CD8-positive, alpha-beta memory T cell (primary cell): ENCODE measurements at regions not wholly inside any gene's neighbourhood (a gene's known extent, or its start where the extent isn't known, plus 50 kb on each side); places are given as distances from the start of the nearest gene placed in this dataset.
"Not testable (repeated sequence)": the region's sequence is repeated elsewhere in the genome, so short reads cannot be mapped to it uniquely, and the experiment has no call there.

Source experiments
- CTCF ChIA-PET: fragments of 350-600 bp; sonication (Branson Sonifier 250); formaldehyde crosslinking; loops from one replicate; lab custom pipeline; 2021; ENCODE audit warnings: antibody characterized with exemption; lab: Charles Lee
- POLR2A ChIA-PET: fragments of 350-600 bp; sonication (Branson Sonifier 250); formaldehyde crosslinking; loops from one replicate; lab custom pipeline; 2021; ENCODE audit warnings: antibody characterized with exemption; lab: Charles Lee
- DNase-seq, 5 donors: peaks; one replicate each; pipeline versions ENCODE4 v3.0.0 to v3.0.0-alpha.2; 2020 to 2022; ENCODE audit warnings: mixed read lengths in 1 of 5
- H3K27ac ChIP-seq: one replicate; pipeline ENCODE4 v1.7.0; 2013; ENCODE audit warnings: low read depth, mild to moderate bottlenecking, low read length, moderate library complexity
- H3K27me3 ChIP-seq: 2 replicates; pipeline ENCODE4 v1.7.0; 2013; ENCODE audit warnings: low read length, mild to moderate bottlenecking; ENCODE audit not compliant: insufficient read depth, poor library complexity, severe bottlenecking
- H3K36me3 ChIP-seq: 2 replicates; pipeline ENCODE4 v1.7.0; 2013; ENCODE audit warnings: mild to moderate bottlenecking, low read length, moderate library complexity; ENCODE audit not compliant: insufficient read depth
- H3K4me1 ChIP-seq: 2 replicates; pipeline ENCODE4 v1.7.0; 2013; ENCODE audit warnings: mild to moderate bottlenecking, low read length, moderate library complexity; ENCODE audit not compliant: insufficient read depth
- H3K4me3 ChIP-seq: 2 replicates; pipeline ENCODE4 v1.7.0; 2013; ENCODE audit warnings: mild to moderate bottlenecking, low read length
- H3K9me3 ChIP-seq: 2 replicates; pipeline ENCODE4 v1.7.0; 2013; ENCODE audit warnings: mild to moderate bottlenecking, low read length
- H3K27ac Mint-ChIP-seq, 8 donors: one replicate each; pipeline ENCODE4 v1.8.0; 2020 to 2021; ENCODE audit warnings: mixed read lengths in 8 of 8, mild to moderate bottlenecking in 6 of 8, inconsistent platforms in 3 of 8, moderate library complexity in 3 of 8
- H3K27me3 Mint-ChIP-seq, 2 donors: one replicate each; pipeline ENCODE4 v1.8.0; 2020 to 2021; ENCODE audit warnings: mixed read lengths in 2 of 2, mild to moderate bottlenecking in 1 of 2, moderate library complexity in 1 of 2
- H3K36me3 Mint-ChIP-seq, 3 donors: one replicate each; pipeline ENCODE4 v1.8.0; 2020 to 2021; ENCODE audit warnings: mixed read lengths in 3 of 3, inconsistent platforms in 1 of 3, mild to moderate bottlenecking in 1 of 3
- H3K4me1 Mint-ChIP-seq, 3 donors: one replicate each; pipeline ENCODE4 v1.8.0; 2020 to 2021; ENCODE audit warnings: mixed read lengths in 3 of 3, inconsistent platforms in 1 of 3, mild to moderate bottlenecking in 1 of 3
- H3K4me3 Mint-ChIP-seq, 7 donors: one replicate each; pipeline ENCODE4 v1.8.0; 2020 to 2021; ENCODE audit warnings: mixed read lengths in 7 of 7, mild to moderate bottlenecking in 6 of 7, moderate library complexity in 4 of 7, inconsistent platforms in 2 of 7
- H3K9me3 Mint-ChIP-seq, 5 donors: one replicate each; pipeline ENCODE4 v1.8.0; 2020 to 2022; ENCODE audit warnings: mixed read lengths in 5 of 5, mild to moderate bottlenecking in 3 of 5, moderate library complexity in 2 of 5, inconsistent platforms in 1 of 5

DNA sequence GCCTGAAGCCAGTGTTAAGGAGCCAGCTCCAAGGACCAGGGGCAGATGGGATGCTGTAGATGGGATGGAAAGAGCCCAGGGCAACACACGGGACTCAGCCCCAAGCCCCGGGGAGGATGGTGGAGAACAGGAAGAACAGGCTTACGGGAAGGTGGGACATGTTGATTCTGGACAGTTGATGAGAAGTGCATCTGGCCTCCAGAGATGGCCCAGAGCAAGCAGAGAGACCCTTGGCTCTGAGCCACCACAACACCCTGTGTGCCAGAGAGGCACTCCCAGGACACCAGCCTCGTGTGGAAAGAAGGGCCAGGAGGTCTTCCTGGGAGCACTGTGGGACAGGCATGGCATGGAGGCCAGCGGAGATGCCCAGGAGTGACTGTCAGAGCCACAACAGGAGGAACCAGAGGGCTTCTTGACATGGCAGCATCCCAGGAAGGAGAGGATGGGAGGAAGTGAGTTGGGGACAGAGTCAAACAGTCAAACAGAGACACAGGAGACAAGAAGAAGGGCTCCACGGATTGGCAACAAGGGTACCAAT lies 156.3 kb upstream of the MVB12B start:
- no peaks in the 10 kb centered on the region for H3K36me3 ChIP-seq
- H3K4me3 ChIP-seq, result no peak overlapping the region
- Mint-ChIP-seq H3K27ac (no peak overlapping the region), H3K4me1 (no peaks in the 10 kb centered on the region), H3K36me3 (no peaks in the 10 kb centered on the region), H3K27me3 (peaks cover 24 to 64% of the 10 kb centered on the region in 2 donors), H3K9me3 (peaks cover 0 to 7% (median 5%) of the 10 kb centered on the region in 5 donors), H3K4me3 (no peak overlapping the region)
- H3K27me3 ChIP-seq, result no peaks in the 10 kb centered on the region
- CTCF ChIA-PET, result no interaction called here
- no peaks in the 10 kb centered on the region for H3K9me3 ChIP-seq
- no peaks in the 10 kb centered on the region for H3K4me1 ChIP-seq
- H3K27ac ChIP-seq, result no peak overlapping the region
- DNase-seq, result no peak
- POLR2A ChIA-PET, result no interaction called here

DNA sequence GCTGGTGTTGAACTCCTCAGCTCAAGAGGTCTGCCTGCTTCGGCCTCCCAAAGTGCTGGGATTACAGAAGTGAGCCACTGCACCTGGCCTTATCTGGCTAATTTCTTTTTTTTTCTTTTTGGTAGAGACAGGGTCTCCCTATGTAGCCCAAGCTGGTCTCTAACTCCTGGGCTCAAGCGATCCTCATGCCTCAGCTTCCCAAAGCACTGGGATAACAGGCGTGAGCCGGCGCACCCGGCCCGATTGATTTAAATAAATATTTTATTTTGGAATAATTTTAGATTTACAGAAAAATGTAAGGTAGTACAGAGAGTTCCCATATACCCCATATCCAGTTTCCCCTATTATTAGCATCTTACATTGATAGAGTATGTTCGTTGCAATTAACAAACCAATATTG lies 155.0 kb upstream of the MVB12B start:
- Histone ChIP-seq H3K27me3 (no peaks in the 10 kb centered on the region), H3K36me3 (no peaks in the 10 kb centered on the region), H3K4me3 (no peak overlapping the region), H3K9me3 (no peaks in the 10 kb centered on the region), H3K27ac (no peak overlapping the region), H3K4me1 (no peaks in the 10 kb centered on the region)
- Mint-ChIP-seq H3K36me3 (no peaks in the 10 kb centered on the region), H3K4me1 (no peaks in the 10 kb centered on the region), H3K27ac (no peak overlapping the region), H3K4me3 (no peak overlapping the region), H3K9me3 (peaks cover 3 to 12% (median 7%) of the 10 kb centered on the region in 5 donors), H3K27me3 (peaks cover 24 to 57% of the 10 kb centered on the region in 2 donors)
- ChIA-PET CTCF (no interaction called here), POLR2A (no interaction called here)
- no peak for DNase-seq

DNA sequence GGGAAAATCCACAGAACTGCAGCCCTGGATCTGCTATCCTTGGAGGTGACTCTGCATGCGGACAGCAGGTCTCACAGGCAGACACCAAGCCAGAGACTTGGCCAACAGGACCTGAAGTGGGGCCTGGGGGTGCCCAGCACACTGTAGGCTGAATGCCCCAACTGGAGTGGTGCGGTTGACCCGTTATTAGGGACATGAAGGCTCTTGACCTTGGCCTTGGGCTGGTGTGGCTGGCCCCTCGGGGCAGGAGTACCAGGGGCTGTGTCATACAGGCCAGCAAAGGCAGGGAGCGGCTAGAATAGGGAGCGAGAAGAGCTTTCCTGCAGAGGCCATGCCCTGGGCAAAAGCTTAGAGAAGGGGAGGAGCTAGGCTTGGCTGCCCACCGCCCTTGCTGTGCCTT lies 153.2 kb upstream of the MVB12B start:
- Mint-ChIP-seq H3K4me3 (no peak overlapping the region), H3K9me3 (peaks cover 3 to 12% (median 7%) of the 10 kb centered on the region in 5 donors), H3K27me3 (peaks cover 21 to 52% of the 10 kb centered on the region in 2 donors), H3K27ac (no peak overlapping the region), H3K36me3 (no peaks in the 10 kb centered on the region), H3K4me1 (no peaks in the 10 kb centered on the region)
- POLR2A ChIA-PET, result no interaction called here
- no peaks in the 10 kb centered on the region for H3K36me3 ChIP-seq
- H3K9me3 ChIP-seq, result no peaks in the 10 kb centered on the region
- no peaks in the 10 kb centered on the region for H3K27me3 ChIP-seq
- H3K4me1 ChIP-seq, result no peaks in the 10 kb centered on the region
- H3K4me3 ChIP-seq, result no peak overlapping the region
- no peak for DNase-seq
- CTCF ChIA-PET, result no interaction called here
- no peak overlapping the region for H3K27ac ChIP-seq

DNA sequence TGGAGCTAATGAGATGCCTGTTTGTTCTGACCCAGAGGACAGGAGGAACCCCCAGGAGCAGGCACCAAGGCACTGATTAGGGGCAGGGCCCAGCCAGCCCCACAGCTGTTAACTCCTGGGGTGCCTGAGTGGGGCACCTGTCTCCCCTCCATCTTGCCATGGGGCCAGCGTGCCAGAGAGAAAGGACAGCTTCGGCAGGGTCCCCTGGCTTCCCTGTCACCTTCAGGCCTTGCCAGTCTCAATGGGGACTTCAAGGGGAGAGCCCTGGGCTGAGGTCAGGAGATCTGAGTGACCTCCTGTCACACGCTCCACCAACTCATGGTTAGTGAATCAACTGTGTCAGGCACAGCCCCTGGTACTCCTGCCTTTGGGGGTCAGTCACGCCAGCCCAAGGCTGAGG lies 152.7 kb upstream of the MVB12B start:
- H3K4me1 ChIP-seq, result no peaks in the 10 kb centered on the region
- POLR2A ChIA-PET, result no interaction called here
- CTCF ChIA-PET, result no interaction called here
- Mint-ChIP-seq H3K4me1 (no peaks in the 10 kb centered on the region), H3K9me3 (peaks cover 3 to 12% (median 7%) of the 10 kb centered on the region in 5 donors), H3K27ac (no peak overlapping the region), H3K36me3 (no peaks in the 10 kb centered on the region), H3K4me3 (no peak overlapping the region), H3K27me3 (peaks cover 21 to 50% of the 10 kb centered on the region in 2 donors)
- DNase-seq, result no peak
- no peaks in the 10 kb centered on the region for H3K27me3 ChIP-seq
- no peaks in the 10 kb centered on the region for H3K36me3 ChIP-seq
- no peak overlapping the region for H3K4me3 ChIP-seq
- H3K9me3 ChIP-seq, result no peaks in the 10 kb centered on the region
- H3K27ac ChIP-seq, result no peak overlapping the region

- Histone ChIP-seq H3K27me3 (peaks cover 17% of the 10 kb centered on the region), H3K4me1 (no peaks in the 10 kb centered on the region), H3K27ac (no peak overlapping the region), H3K36me3 (no peaks in the 10 kb centered on the region), H3K4me3 (no peak overlapping the region), H3K9me3 (no peaks in the 10 kb centered on the region)
- Mint-ChIP-seq H3K9me3 (peaks cover 8 to 26% (median 19%) of the 10 kb centered on the region in 5 donors), H3K27me3 (peaks cover 23 to 68% of the 10 kb centered on the region in 2 donors), H3K4me1 (no peaks in the 10 kb centered on the region), H3K27ac (no peak overlapping the region), H3K4me3 (no peak overlapping the region), H3K36me3 (peaks cover 0 to 23% (median 5%) of the 10 kb centered on the region in 3 donors)
- ChIA-PET POLR2A (no interaction called here), CTCF (no interaction called here)
- no peak for DNase-seq
These were observed 143.4 kb upstream of the MVB12B start for GRCh38 chr9:126183266-126183665.

- H3K4me1 Mint-ChIP-seq, H3K9me3 Mint-ChIP-seq, POLR2A ChIA-PET, H3K4me3 ChIP-seq, H3K36me3 ChIP-seq, H3K4me3 Mint-ChIP-seq, H3K27ac Mint-ChIP-seq, CTCF ChIA-PET, H3K36me3 Mint-ChIP-seq, DNase-seq, H3K4me1 ChIP-seq, H3K27me3 ChIP-seq, H3K9me3 ChIP-seq, H3K27ac ChIP-seq: not testable (repeated sequence)
- peaks cover 16 to 29% of the 10 kb centered on the region in 2 donors for H3K27me3 Mint-ChIP-seq
These were observed 135.6 kb upstream of the MVB12B start for GRCh38 chr9:126190994-126191393.

DNA sequence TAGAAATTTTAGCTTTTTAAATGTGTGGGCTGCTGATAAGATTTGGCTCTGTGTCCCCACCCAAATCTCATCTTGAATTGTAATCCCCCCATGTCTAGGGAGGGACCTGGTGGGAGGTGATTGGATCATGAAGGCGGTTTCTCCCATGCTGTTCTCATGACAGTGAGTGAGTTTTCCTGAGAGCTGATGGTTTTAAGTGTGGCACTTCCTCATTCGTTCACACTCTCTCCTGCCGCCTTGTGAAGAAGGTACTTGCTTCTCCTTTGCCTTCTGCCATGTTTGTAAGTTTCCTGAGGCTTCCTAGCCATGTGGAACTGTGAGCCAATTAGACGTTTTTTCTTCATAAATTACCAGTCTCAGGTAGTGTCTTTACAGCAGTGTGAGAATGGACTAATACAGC lies 127.8 kb upstream of the MVB12B start:
- no peak overlapping the region for H3K27ac ChIP-seq
- H3K4me3 ChIP-seq, result no peak overlapping the region
- no peaks in the 10 kb centered on the region for H3K36me3 ChIP-seq
- Mint-ChIP-seq H3K4me1 (no peaks in the 10 kb centered on the region), H3K36me3 (peaks cover 0 to 1% (median 0%) of the 10 kb centered on the region in 3 donors), H3K4me3 (no peak overlapping the region), H3K27me3 (peaks cover 26 to 73% of the 10 kb centered on the region in 2 donors), H3K9me3 (peaks cover 0 to 4% (median 0%) of the 10 kb centered on the region in 5 donors), H3K27ac (peak overlapping the region in 1 of 8 donors; percentile 70)
- H3K27me3 ChIP-seq, result no peaks in the 10 kb centered on the region
- DNase-seq, result no peak
- no peaks in the 10 kb centered on the region for H3K4me1 ChIP-seq
- no peaks in the 10 kb centered on the region for H3K9me3 ChIP-seq
- ChIA-PET CTCF (no interaction called here), POLR2A (no interaction called here)

GRCh38 chr9:126203313-126203712 lies 123.3 kb upstream of the MVB12B start:
- Mint-ChIP-seq H3K4me1 (no peaks in the 10 kb centered on the region), H3K27ac (no peak overlapping the region), H3K27me3 (peaks cover 28 to 56% of the 10 kb centered on the region in 2 donors), H3K4me3 (no peak overlapping the region), H3K9me3 (peaks cover 0 to 4% (median 0%) of the 10 kb centered on the region in 5 donors), H3K36me3 (peaks cover 0 to 1% (median 0%) of the 10 kb centered on the region in 3 donors)
- POLR2A ChIA-PET, result no interaction called here
- DNase-seq, result no peak
- no peak overlapping the region for H3K4me3 ChIP-seq
- no peak overlapping the region for H3K27ac ChIP-seq
- no peaks in the 10 kb centered on the region for H3K9me3 ChIP-seq
- H3K27me3 ChIP-seq, result peaks cover 11% of the 10 kb centered on the region
- no peaks in the 10 kb centered on the region for H3K36me3 ChIP-seq
- CTCF ChIA-PET, result no interaction called here
- H3K4me1 ChIP-seq, result no peaks in the 10 kb centered on the region
